Upper lobe of right lung (tissue), 1 donor: ENCODE measurements at regions not wholly inside any gene's neighbourhood (a gene's known extent, or its start where the extent isn't known, plus 50 kb on each side); places are given as distances from the start of the nearest gene placed in this dataset.
A peak's percentile ranks its signal among the peaks of the same experiment; 100 is the strongest.

Experiments used
- ATAC-seq: fragments of 200-7000 bp; cut with Tn5 transposase; one replicate; pipeline ENCODE4 v1.9.1; 2020; ENCODE audit warnings: mild to moderate bottlenecking, moderate library complexity
- DNase-seq: peaks from one replicate; pipeline ENCODE4 v3.0.0-alpha.2; 2020
- H3K27ac ChIP-seq: fragments of 200-600 bp; one replicate; pipeline ENCODE4 v1.8.0; 2022
- H3K27me3 ChIP-seq: fragments of 200-600 bp; one replicate; pipeline ENCODE4 v1.8.0; 2022; ENCODE audit warnings: mild to moderate bottlenecking
- H3K36me3 ChIP-seq: fragments of 200-600 bp; one replicate; pipeline ENCODE4 v1.8.0; 2022
- H3K4me1 ChIP-seq: fragments of 200-600 bp; one replicate; pipeline ENCODE4 v1.8.0; 2022
- H3K4me3 ChIP-seq: fragments of 200-600 bp; one replicate; pipeline ENCODE4 v1.8.0; 2022; ENCODE audit warnings: mild to moderate bottlenecking
- H3K9me3 ChIP-seq: fragments of 200-600 bp; one replicate; pipeline ENCODE4 v1.8.0; 2022
- intact Hi-C: fragments of 100-400 bp; cut with DNase I; formaldehyde crosslinking; loops from one replicate; pipeline ENCODE4 v1.11.0; 2022
- TF ChIP-seq, protein P1 (sequence below): fragments of 200-600 bp; IDR thresholded peaks from one replicate; pipeline ENCODE4 v1.8.0; 2022; ENCODE audit warnings: antibody characterized with exemption
- donor health status: DM: no; HTN: yes; CAD: no; lungs with severe emphysema.

DNA sequence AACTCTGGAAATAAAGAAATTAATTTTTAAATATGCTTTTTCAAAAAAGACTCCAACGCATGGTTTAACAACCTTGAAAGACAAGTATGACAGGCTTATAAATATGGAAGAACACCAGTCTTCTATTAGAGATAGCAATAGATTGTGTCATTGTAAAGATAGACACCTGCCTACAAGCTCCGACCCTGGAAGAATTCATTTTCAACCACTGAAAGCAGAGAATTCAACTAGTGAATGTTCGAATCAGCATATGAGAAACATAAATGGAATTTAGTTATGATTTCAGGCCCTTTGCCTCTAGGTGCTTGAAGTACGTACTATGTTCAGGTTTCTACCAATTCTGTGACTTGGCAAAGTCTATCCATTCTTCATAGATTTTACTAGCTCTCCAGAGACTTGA lies 244.5 kb downstream of the DPY19L2 start:
- Histone ChIP-seq H3K36me3 (no peaks in the 10 kb centered on the region), H3K9me3 (no peaks in the 10 kb centered on the region), H3K4me1 (no peaks in the 10 kb centered on the region), H3K4me3 (no peak overlapping the region), H3K27me3 (no peaks in the 10 kb centered on the region), H3K27ac (no peak overlapping the region)
- DNase-seq (no peak), ATAC-seq (no peak)
- intact Hi-C loops = no loop called here
- TF ChIP-seq, protein P1, sequence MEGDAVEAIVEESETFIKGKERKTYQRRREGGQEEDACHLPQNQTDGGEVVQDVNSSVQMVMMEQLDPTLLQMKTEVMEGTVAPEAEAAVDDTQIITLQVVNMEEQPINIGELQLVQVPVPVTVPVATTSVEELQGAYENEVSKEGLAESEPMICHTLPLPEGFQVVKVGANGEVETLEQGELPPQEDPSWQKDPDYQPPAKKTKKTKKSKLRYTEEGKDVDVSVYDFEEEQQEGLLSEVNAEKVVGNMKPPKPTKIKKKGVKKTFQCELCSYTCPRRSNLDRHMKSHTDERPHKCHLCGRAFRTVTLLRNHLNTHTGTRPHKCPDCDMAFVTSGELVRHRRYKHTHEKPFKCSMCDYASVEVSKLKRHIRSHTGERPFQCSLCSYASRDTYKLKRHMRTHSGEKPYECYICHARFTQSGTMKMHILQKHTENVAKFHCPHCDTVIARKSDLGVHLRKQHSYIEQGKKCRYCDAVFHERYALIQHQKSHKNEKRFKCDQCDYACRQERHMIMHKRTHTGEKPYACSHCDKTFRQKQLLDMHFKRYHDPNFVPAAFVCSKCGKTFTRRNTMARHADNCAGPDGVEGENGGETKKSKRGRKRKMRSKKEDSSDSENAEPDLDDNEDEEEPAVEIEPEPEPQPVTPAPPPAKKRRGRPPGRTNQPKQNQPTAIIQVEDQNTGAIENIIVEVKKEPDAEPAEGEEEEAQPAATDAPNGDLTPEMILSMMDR = no peak

DNA sequence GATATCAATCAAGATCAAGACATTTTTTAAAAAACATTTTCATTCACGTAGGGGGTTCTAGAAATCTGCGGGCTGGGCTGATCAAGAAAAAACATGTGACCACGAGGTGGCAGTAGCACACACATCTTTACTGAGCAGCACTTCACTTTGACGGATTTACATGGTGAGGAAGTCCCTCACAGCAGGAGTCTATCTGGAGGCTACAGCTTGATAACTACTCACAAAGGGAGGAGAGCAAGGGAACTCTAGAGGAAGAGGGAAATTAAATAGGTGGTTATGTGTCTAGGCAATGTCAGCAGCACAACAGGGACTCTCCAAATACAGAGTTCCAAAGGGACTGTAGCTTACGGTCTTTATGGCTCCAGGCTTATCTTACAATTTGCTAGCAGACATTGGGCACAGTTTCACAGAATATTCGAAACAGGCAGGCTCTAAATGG lies 248.1 kb downstream of the DPY19L2 start:
- no peak overlapping the region for H3K4me3 ChIP-seq
- ATAC-seq (peak; percentile 89), DNase-seq (no peak)
- H3K27me3 ChIP-seq = no peaks in the 10 kb centered on the region
- H3K9me3 ChIP-seq = no peaks in the 10 kb centered on the region
- intact Hi-C loops = no loop called here
- TF ChIP-seq, protein P1 = peak; percentile 60
- H3K36me3 ChIP-seq = no peaks in the 10 kb centered on the region
- no peaks in the 10 kb centered on the region for H3K4me1 ChIP-seq
- no peak overlapping the region for H3K27ac ChIP-seq

DNA sequence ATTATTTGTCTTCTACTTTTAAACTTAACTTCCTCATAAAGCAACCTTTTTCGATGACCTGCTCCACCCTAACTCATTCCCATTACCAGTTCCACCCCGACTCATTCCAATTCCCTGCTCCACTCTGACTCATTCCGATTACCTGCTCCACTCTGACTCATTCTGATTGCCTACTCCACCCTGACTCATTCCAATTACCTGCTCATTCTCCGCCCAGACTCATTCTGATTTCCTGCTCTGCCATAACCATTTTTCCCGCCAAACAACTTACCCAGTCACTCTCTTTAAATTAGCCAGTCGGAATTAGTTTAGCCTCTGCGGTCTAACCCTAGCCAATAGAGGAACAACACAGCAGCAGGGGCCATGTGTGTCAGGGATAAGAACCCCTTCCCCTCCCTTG lies 249.1 kb downstream of the DPY19L2 start:
- no peaks in the 10 kb centered on the region for H3K27me3 ChIP-seq
- intact Hi-C loops = no loop called here
- no peaks in the 10 kb centered on the region for H3K9me3 ChIP-seq
- ATAC-seq (no peak), DNase-seq (no peak)
- H3K4me3 ChIP-seq = no peak overlapping the region
- H3K4me1 ChIP-seq = no peaks in the 10 kb centered on the region
- H3K36me3 ChIP-seq = no peaks in the 10 kb centered on the region
- TF ChIP-seq, protein P1 = no peak
- H3K27ac ChIP-seq = no peak overlapping the region

DNA sequence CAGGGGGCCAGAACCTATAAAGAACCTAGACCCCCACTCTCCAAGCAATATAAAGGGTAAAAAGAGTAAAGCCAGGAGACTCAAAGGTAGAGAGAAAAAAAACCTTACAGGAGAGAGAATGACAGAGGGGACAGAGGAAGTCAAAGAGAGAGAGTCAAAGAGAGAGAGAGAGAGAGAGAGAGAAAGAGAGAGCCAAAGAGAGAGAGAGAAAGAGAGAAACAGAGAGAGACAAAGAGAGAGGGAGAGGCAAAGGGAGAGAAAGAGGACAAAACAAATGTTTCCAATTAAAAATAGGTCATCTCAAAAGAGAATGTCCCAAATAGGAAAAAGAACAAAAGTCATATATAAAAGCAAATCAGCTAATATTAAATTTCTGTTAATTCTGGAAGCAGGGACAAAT lies 251.5 kb downstream of the DPY19L2 start:
- intact Hi-C loops = no loop called here
- TF ChIP-seq, protein P1 = no peak

DNA sequence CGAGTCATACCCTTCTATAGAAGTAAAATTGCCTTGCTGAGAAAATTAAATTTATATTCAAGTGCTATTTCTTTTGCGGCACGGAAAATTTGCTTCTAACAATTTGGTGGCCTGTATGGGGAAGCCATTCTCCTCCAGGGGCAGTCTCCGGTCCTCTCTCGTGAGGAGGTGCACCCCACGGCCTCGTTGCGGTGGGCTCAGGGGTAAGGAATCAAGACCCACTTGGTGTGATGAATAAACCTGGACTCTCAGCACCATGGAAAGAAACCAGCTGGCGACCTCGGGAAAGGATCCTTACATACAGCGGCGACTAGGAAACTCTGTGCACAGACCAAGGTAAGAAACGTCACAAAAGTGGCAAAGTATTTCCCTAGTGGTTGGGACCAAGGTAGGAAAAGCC lies 252.9 kb downstream of the DPY19L2 start:
- H3K27me3 ChIP-seq = no peaks in the 10 kb centered on the region
- no peaks in the 10 kb centered on the region for H3K9me3 ChIP-seq
- H3K4me3 ChIP-seq = no peak overlapping the region
- no peak for DNase-seq
- H3K27ac ChIP-seq = no peak overlapping the region
- TF ChIP-seq, protein P1 = no peak
- H3K4me1 ChIP-seq = peaks cover 3% of the 10 kb centered on the region
- ATAC-seq = no peak
- no peaks in the 10 kb centered on the region for H3K36me3 ChIP-seq
- intact Hi-C loops = no loop called here

More for the DNA sequence above, 251.5 kb downstream of the DPY19L2 start:
- Histone ChIP-seq H3K9me3 (no peaks in the 10 kb centered on the region), H3K36me3 (no peaks in the 10 kb centered on the region), H3K4me3 (no peak overlapping the region), H3K27me3 (no peaks in the 10 kb centered on the region), H3K4me1 (no peaks in the 10 kb centered on the region), H3K27ac (no peak overlapping the region)
- DNase-seq (no peak), ATAC-seq (no peak)

DNA sequence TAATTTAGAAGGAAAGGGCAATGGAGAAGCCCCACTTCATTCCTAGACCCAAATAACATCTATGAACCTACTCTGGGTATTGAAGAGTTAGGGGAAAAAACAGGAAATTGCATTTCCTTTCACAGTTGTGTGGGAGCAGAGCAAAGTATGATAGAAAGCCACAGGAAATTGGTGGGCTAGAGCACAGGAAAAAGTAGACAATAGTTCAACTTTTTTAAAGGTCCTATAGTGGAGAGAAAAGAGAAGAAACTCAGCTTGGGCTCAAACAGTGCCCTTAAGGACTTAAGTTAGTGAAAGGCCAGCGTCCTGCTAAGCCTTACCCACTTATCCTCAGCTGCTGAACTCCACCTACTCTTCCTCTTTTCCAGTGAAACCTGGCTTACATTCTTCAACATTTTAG lies 258.1 kb downstream of the DPY19L2 start:
- Histone ChIP-seq H3K36me3 (no peaks in the 10 kb centered on the region), H3K27ac (no peak overlapping the region), H3K27me3 (no peaks in the 10 kb centered on the region), H3K4me3 (no peak overlapping the region), H3K9me3 (no peaks in the 10 kb centered on the region), H3K4me1 (peaks cover 3% of the 10 kb centered on the region)
- TF ChIP-seq, protein P1 = no peak
- DNase-seq (no peak), ATAC-seq (peak; percentile 76)
- intact Hi-C loops = no loop called here
